Activated CD8-positive, alpha-beta memory T cell treated with anti-CD3 and anti-CD28 coated beads for 36 hours (primary cell): ENCODE measurements at regions not wholly inside any gene's neighbourhood (a gene's known extent, or its start where the extent isn't known, plus 50 kb on each side); places are given as distances from the start of the nearest gene placed in this dataset.
"Not testable (repeated sequence)": the region's sequence is repeated elsewhere in the genome, so short reads cannot be mapped to it uniquely, and the experiment has no call there.

Experiments used
- CTCF ChIA-PET: fragments of 350-600 bp; sonication (Branson Sonifier 250); formaldehyde crosslinking; loops from one replicate; lab custom pipeline; 2021; ENCODE audit warnings: antibody characterized with exemption; lab: Charles Lee
- POLR2A ChIA-PET: fragments of 350-600 bp; sonication (Branson Sonifier 250); formaldehyde crosslinking; loops from one replicate; lab custom pipeline; 2021; ENCODE audit warnings: antibody characterized with exemption; lab: Charles Lee

DNA sequence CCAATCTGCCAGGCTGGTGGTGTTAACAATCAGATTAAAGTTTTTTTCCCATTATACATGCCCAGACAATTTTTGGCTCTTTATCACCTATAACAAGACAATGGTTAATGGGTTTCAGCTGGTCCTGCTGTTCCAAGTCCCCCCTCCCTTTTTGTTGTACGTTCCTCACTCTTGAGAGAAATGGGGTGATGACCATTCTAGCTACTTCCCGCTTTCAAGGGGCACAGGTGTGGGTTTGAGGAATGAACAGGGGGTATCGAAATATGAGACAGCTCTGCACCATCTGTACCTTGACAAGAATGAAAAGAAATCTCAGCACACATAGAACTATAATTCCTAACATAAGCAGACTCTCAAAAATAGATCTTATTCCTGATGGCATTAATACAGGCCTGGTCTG is 326.8 kb downstream of the PTPRU start:
- CTCF ChIA-PET, result no interaction called here

DNA sequence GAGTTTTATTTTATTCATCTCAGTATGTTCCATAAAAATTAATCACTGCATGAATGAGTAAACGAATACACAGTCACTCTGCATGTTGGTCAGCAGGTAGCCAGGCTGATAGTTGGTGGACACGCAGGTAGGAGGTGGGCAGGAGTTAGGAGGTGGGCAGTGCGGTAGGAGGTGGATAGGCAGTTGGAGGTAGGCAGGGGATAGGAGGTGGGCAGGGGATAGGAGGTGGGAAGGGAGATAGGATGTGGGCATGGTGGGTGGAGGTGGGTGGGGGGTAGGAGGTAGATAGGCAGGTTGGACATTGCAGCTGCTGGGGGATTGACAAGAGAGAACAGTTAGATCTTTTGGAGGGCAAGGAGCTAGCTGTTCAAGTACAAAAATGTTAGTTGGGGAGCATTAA is 322.7 kb downstream of the PTPRU start:
- POLR2A ChIA-PET, result no interaction called here
- CTCF ChIA-PET, result no interaction called here

More for the DNA sequence above, 326.8 kb downstream of the PTPRU start:
- POLR2A ChIA-PET, result no interaction called here

DNA sequence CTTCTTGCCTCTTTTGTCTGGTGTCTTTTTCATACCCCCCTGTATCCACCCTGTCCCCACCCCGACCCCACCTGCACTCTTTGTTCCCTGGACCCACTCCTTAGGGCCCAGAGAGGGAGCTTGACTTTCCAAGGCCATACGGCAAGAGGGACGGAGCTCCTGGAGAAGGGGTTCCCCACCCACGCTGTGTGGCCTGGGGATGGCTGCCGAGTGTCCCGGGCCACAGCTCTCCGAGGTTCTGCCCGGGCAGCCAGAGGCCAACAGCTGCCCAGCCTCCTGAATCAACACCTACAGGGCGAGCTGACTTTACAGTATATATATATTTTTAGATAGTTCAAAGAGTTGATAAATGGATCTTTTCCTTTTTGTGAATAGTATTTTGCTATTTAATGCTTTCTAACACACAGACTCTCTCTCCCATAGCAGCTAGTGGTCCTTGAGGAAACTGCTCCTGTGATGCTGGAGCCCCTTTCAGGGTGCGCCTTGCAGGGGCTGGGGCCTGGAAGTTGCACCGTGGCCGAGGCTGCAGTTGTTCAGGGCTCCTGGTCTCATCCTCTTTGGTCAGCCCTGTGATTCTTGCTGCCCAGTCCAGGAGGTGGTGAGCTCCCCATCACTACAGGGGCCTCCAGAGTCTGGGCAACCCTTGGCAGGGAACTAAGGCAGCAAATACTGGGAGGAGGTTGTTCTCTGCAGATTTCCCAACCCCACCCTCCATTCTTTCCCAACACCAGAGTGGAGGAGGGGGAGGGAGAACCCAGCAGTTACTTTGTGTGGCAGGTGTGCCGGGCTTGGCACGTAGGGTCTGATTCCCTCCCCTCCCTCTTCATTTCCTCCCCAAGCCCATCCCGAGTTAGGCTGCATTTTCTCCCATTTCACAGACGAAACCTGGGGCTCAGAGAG is 321.6 kb downstream of the PTPRU start:
- ChIA-PET CTCF (no interaction called here), POLR2A (no interaction called here)

DNA sequence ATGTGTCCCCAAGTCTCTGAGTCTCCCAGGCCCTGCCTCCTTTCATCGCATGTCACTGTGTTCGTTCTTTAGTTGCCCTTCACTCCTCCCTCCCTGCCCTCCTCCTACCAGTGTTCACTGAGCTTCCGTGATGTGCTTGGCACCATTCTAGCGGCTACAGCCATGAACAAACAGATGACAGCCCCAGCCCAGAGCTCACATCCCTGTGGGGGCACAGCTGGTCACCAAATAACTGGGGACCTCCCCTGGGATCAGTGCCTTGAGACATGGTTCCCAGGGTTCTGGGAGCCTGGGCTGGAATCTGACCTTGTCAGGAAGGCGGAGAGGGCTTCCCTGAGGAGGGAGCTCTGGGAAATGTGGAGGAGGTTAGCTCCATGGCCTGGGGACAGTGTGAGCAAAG is 320.7 kb downstream of the PTPRU start:
- CTCF ChIA-PET, result no interaction called here
- POLR2A ChIA-PET, result no interaction called here

DNA sequence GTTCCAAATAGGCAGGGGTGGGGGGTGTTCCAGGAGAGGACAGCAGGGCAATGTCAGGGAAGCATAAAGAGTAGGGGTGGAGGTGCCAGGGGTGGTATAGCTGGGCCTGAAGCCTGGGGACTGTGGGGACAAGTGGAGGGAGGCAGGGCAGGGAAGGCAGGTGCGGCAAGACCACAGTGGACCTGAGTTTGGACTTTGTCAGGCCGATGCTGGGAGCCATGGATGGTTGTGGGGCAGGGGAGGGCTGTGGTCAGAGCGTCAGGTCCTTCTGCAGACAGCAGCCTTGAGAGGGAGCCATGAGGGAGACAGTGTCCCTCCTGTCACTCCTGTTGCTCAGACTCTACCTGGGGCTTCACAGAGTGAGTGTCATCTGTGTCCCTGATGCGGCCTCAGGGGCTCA is 320.3 kb downstream of the PTPRU start:
- ChIA-PET CTCF (no interaction called here), POLR2A (no interaction called here)

DNA sequence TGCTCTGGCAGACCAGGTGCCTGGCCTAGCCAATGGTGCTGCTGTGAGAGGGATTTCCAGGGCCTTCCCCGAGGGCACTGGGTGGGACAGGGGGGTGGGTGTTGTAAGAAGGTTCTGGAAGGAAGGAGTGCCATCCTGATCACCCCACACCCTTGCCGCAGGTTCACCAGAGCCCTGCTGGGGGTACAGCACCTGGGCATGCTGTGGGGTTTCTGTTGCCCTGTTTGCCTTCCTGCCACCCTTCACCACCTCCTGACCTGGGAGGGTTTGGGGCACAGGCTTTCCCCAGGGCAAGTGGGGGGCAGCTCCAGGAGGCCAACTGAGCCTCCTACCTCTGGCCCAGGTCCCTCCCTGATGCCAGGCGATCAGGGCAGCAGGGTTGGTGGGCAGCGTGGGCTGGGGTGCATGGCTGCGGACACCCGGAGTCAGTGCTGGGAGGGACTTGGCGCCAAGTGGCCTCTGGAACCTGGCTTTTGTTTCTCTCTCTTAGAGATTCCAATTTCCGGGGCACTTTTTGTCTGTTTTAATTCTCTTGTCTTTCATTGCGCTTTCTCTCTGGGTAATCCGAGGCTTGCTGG is 318.8 kb downstream of the PTPRU start:
- CTCF ChIA-PET, result no interaction called here
- POLR2A ChIA-PET, result interaction anchor here (0.6 kb wide), 1 partner anchor 133 kb away, joined by 3 read pairs; no protein-coding TSS in a partner anchor

DNA sequence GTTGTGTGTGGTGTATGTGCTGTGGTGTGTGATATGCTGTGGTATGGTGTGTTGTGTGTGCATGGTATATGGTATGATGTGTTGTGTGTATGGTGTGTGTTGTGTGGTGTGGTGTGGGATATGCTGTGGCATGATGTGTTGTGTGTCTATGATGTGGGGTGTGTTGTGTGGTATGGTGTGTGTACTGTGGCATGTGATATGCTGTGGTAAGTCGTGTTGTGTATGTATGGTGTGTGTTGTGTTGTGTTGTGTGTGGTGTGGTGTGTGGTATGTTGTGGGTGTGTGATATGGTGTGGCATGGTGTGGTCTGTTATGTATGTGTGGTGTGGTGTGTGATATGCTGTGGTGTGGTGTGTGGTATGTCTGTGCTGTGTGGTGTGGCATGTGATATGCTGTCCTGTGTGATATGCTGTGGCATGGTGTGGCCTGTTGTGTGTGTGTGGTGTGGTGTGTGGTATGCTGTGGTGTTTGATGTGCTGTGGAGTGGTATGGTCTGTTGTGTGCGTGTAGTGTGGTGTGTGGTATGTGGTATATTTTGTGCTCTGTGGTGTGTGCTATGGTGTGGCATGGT is 318.0 kb downstream of the PTPRU start:
- POLR2A ChIA-PET, result no interaction called here
- CTCF ChIA-PET, result no interaction called here

DNA sequence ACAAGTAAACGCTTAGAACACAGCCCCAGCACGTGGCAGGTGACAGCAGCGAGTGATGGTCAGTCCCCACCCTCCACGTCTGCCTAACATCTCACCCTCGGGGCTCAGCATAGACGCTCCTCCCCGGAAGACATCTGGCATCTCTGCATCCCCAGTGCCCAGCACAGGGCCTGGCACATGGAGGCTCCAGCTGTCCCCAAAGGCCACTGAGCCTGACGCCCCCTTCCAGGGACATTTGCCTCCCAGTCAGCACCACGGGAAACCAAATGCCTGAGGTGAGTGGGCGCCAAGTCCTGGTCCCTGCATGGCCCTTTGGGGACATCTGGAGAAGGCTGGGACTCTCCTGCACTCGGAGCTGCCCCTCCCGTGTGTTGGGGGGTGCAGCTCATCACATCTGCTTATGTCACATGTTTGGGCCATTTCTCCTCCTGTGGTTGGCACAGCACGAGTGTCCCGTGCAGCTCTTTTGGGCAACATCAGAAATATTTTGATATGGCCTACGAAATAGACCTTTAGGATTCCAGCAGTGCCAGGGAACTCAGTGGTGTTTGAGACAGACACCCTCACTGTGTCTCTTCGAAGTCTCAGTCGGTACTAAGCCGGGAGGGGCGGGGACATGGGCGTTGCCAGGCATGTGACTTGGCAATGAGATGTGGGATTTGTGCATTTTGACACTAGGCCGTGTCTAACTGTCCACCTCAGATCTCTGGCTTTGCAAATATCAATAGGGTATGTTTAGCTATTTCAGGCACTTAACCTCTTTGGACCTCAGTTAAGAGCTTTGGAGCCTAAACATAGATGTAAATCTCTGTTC is 315.0 kb downstream of the PTPRU start:
- CTCF ChIA-PET, result no interaction called here
- POLR2A ChIA-PET, result no interaction called here

DNA sequence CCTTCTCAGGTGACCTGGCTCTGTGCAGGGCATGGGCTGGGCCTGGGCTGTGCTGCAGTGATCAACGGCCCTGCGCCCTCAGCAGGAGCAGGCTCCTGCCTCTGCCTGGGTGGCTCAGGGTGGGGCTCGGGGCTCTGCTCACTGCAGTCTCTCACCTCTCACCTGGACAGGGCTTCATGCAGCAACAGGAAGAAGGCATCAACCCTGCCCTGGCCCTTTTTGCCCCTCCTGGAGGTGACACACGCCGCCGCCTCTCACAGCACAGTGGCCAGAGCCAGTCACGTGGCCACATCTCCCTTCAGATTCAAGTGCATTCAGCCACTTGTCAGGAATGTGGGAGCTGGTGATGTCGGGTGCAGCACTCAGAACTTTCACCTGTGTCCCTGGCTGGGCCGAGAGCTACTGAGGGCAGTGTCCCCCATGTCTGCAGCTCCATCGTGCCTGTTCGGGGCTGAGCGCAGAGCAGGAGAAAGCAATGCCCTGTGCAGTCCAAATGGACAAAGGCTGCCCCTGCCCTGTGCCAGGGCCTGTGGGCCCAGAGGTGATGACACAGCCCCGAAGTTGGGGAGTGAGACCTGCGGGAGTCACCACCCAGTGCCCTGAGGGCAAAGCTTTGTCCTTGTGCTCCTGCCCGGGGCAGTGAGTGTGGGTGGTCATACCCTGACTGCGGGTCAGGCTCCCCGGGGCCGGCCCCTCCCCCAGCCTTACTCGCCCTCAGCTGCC is 314.0 kb downstream of the PTPRU start:
- POLR2A ChIA-PET, result no interaction called here
- CTCF ChIA-PET, result no interaction called here

DNA sequence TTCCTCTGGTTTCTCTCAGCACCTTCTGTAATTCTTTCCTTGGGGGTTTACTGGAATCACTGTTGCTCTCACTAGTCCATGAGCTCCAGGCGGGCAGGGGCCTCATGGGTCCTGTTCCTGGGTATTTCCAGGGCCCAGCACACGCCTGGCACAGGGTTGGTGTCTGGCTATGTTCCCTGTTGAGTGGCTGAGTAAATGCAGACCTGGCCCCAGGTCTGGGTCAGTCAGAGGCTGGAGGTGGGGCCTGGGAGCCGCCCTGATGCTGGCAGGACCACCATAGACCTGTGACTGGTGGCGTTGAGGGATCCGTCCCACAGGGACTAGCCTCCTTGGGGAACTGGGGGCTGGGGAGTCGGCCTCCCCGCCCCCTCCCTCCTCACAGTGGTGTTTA is 313.4 kb downstream of the PTPRU start:
- POLR2A ChIA-PET, CTCF ChIA-PET: not testable (repeated sequence)

DNA sequence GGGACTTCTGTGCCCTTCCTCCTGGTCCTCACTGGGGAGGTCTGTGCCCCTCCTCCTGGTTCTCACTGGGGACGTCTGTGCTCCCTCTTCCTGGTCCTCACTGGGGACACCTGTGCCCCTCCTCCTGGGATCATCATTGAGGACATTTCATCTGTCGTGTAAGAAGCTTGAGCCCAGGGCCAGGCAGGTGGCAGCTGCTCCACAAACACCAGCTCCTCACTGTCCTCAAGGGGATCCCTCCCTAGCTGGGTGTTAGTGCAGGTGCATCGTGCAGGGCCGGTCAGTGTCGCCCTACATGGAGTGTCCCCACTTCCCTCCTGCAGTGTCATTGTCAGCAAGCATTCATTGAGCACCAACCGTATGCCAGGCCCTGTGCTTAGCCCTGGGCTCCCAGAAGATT is 312.7 kb downstream of the PTPRU start:
- ChIA-PET CTCF (no interaction called here), POLR2A (no interaction called here)

DNA sequence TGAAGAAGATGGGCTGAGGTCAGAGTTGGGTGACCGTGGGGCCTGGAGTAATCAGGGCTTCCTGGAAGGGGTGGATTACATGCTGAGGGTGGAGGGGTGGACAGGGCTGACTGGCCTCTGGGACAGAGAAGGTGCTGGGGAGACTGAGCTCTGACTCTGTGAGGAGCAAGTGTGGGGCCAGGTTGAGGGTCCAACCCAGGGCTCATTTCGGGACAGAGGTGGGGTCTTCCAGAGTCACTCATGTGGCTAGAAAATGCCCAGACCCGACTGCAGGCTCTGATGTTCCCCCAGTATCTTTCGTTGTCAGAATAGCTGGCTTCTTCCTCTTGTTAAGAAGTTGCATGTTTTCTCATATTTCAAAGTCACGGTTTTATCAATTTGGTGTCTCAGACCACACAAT is 311.8 kb downstream of the PTPRU start:
- POLR2A ChIA-PET, result no interaction called here

DNA sequence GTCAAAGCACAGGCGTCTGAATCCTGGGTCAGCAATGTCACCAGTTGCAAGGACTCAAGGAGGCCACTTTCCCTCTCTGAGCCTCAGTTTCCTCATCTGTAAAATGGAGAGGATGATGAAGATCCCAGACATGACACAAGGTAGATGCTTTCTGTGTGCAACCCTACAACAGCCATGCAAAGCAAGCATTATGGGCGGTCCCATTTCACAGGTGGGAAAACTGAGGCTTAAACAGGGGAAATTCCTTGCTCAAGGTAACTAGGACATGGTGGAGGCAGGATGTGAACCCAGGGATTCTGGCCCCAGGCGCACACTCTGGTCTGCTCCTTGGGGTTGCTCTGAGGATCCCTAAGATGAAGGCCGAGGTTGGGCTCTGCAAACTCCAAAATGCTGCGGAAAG is 311.0 kb downstream of the PTPRU start:
- POLR2A ChIA-PET, result no interaction called here
- CTCF ChIA-PET, result no interaction called here

More for the DNA sequence above, 311.8 kb downstream of the PTPRU start:
- CTCF ChIA-PET, result no interaction called here

DNA sequence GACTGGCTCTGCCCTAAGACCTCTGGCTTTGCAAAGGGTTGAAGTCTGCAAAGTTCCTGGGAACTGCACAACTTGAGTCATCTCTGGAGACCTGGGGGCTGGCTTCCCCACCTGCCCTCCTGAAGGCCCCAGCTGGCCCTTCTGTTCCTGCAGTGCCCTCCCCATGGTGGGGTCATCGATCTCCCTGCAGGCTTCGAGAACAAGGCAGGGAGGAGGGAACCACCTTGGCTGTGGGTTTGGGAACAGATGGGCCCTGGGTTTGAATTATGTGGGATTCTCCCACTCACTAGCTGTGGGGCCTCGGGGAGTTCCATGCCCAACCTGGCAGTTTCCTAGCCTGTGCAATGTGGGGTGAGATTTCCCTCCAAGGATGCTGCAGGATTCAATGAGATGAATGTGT is 310.2 kb downstream of the PTPRU start:
- POLR2A ChIA-PET, result no interaction called here
- CTCF ChIA-PET, result no interaction called here

DNA sequence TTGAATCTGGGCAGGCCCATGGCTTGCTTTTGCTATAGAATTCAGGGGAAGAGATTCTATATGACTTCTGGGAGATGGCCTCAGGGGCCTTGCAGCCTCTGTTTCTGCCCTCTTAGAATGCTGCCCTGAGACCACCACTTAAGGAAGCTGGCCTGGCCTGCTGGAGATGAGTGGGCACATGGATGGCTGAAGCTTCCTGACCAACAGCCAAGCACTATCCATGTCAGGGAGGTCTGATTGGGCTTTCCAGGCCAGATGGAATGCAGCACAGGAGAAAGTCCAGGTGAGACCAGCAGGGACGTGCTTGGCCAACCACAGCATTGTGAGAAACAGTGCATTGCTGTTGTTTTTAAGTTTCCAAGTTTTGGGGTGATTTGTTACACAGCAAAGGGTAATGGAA is 308.1 kb downstream of the PTPRU start:
- CTCF ChIA-PET, result no interaction called here
- POLR2A ChIA-PET, result no interaction called here

DNA sequence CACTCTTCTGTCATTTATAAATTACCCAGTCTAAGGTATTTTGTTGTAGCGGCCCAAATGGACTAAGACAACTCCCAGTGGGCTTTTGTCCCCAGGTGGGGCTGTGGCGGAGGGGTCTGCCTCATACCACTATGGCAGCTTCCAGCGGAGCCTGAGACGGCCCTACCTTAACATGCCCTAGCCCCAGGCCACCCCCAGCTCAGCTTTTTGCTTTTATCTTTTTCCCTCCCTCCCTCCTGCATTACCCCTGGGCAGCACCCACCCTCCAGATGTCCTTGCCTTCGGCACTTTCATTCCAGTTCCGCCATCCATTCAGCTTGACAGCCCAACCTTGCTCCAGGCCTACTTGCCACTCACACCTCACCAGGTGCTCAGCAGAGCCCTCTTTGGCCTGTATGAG is 307.3 kb downstream of the PTPRU start:
- CTCF ChIA-PET, result no interaction called here

DNA sequence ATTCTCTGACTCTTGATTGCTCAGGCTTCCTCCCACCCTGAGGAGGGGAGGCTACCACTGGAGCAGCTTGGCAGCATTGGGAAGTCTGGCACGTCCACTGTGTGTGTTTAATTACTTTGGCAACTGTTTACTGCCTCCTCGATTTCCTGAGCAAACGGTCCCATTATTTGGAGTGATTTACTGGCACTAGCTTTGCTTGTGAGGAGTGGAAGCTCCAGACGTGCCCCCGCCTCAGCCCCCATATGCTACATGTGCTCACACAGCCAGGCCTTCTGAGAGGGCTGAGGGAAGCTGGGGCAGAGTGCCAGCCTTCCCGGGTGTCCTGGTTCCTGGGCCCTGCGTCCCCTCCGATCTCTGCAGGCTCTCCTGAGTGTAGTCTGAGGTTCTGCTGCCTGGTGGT is 306.2 kb downstream of the PTPRU start:
- CTCF ChIA-PET, result no interaction called here
- POLR2A ChIA-PET, result no interaction called here

More for the DNA sequence above, 307.3 kb downstream of the PTPRU start:
- POLR2A ChIA-PET, result no interaction called here

DNA sequence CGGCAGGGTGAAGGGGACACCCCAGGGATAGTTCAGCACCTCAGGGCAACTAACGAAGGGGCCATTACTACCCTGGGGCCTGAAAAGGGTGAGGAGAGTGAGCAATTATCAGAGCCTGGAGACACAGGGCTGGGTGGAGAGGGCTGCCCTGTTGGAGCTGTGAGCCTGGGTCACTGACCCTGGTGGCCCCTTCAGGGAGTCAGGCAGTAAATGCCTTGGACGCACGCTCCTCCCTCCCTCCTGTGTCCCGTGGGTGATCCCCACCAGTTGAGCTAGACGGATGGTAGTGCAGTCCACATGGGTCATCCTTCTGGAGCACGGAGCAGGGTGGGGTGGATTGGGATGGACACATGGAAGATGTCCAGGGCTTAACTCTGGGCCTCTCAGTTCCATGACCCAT is 305.3 kb downstream of the PTPRU start:
- POLR2A ChIA-PET, result no interaction called here
- CTCF ChIA-PET, result no interaction called here

DNA sequence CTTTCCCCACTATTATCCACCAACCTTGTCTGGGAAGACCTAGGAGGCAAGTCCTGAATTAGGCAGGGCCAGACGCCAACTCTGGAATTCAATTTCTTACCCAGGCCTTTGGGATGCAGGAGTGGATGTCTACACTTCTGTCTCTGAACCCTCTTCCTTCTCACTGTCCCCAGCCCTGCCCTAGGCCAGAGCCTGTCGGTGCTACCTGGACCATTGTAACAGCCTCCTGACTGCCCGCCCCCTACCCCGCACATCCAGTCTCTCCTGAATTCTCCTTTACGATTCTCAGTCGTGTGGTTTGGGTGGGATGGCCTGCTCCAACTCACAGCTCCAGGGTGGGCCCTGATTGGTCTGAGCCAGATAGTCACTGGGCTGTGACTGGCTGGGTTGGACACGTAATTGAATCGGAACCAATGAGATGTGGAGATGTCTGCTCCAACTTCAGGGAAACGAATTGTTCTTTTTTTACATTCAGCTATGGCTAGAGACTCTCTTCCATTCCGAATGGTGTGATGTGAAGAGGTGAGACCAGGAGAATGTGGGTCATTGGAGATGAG is 304.6 kb downstream of the PTPRU start:
- POLR2A ChIA-PET, result no interaction called here
- CTCF ChIA-PET, result no interaction called here
